Osteocyte (in vitro differentiated cells): ENCODE measurements at regions not wholly inside any gene's neighbourhood (a gene's known extent, or its start where the extent isn't known, plus 50 kb on each side); places are given as distances from the start of the nearest gene placed in this dataset.

Experiments
- DNase-seq: peaks from one replicate; pipeline ENCODE4 v3.0.0; 2021; ENCODE audit warnings: mixed read lengths; ENCODE audit not compliant: unreplicated experiment; ENCODE audit errors: extremely low spot score
- H3K27ac Mint-ChIP-seq: one replicate; pipeline ENCODE4 v1.8.0; 2021; ENCODE audit warnings: mild to moderate bottlenecking, mixed read lengths; ENCODE audit not compliant: unreplicated experiment
- H3K27me3 Mint-ChIP-seq: one replicate; pipeline ENCODE4 v1.8.0; 2021; ENCODE audit warnings: mixed read lengths; ENCODE audit not compliant: unreplicated experiment
- H3K36me3 Mint-ChIP-seq: one replicate; pipeline ENCODE4 v1.8.0; 2021; ENCODE audit warnings: mixed read lengths; ENCODE audit not compliant: unreplicated experiment
- H3K4me1 Mint-ChIP-seq: one replicate; pipeline ENCODE4 v1.8.0; 2021; ENCODE audit warnings: mixed read lengths; ENCODE audit not compliant: unreplicated experiment
- H3K4me3 Mint-ChIP-seq: one replicate; pipeline ENCODE4 v1.8.0; 2021; ENCODE audit warnings: mild to moderate bottlenecking, moderate library complexity, mixed read lengths; ENCODE audit not compliant: unreplicated experiment
- H3K9me3 Mint-ChIP-seq: one replicate; pipeline ENCODE4 v1.8.0; 2021; ENCODE audit warnings: mixed read lengths; ENCODE audit not compliant: unreplicated experiment
- CTCF ChIP-seq: fragments of 200-600 bp; sonication (generic); IDR thresholded peaks from 2 replicates; pipeline ENCODE4 v1.5.0; 2021; ENCODE audit warnings: antibody characterized with exemption, mild to moderate bottlenecking, moderate library complexity

GRCh38 chr3:165683947-165684346 lies 153.3 kb downstream of the BCHE start:
- DNase-seq, result no peak
- Mint-ChIP-seq H3K9me3 (no peaks in the 10 kb centered on the region), H3K4me3 (no peak overlapping the region), H3K27ac (no peak overlapping the region), H3K4me1 (no peaks in the 10 kb centered on the region), H3K36me3 (no peaks in the 10 kb centered on the region), H3K27me3 (peaks cover 6% of the 10 kb centered on the region)
- TF ChIP-seq CTCF, result no peak

GRCh38 chr3:165682734-165683133 lies 154.5 kb downstream of the BCHE start:
- DNase-seq, result no peak
- Mint-ChIP-seq H3K36me3 (no peaks in the 10 kb centered on the region), H3K27me3 (peaks cover 3% of the 10 kb centered on the region), H3K4me1 (no peaks in the 10 kb centered on the region), H3K27ac (no peak overlapping the region), H3K4me3 (no peak overlapping the region), H3K9me3 (no peaks in the 10 kb centered on the region)
- TF ChIP-seq CTCF, result no peak

GRCh38 chr3:165669967-165670366 lies 167.3 kb downstream of the BCHE start:
- H3K4me3 Mint-ChIP-seq, result no peak overlapping the region
- H3K9me3 Mint-ChIP-seq, result peaks cover 5% of the 10 kb centered on the region
- H3K4me1 Mint-ChIP-seq, result no peaks in the 10 kb centered on the region
- H3K36me3 Mint-ChIP-seq, result no peaks in the 10 kb centered on the region
- peaks cover 7% of the 10 kb centered on the region for H3K27me3 Mint-ChIP-seq
- no peak overlapping the region for H3K27ac Mint-ChIP-seq
- no peak for TF ChIP-seq CTCF
- no peak for DNase-seq

- H3K36me3 Mint-ChIP-seq, result no peaks in the 10 kb centered on the region
- H3K9me3 Mint-ChIP-seq, result peaks cover under 1% of the 10 kb centered on the region
- H3K4me3 Mint-ChIP-seq, result no peak overlapping the region
- peaks cover 9% of the 10 kb centered on the region for H3K27me3 Mint-ChIP-seq
- H3K4me1 Mint-ChIP-seq, result no peaks in the 10 kb centered on the region
- no peak overlapping the region for H3K27ac Mint-ChIP-seq
- no peak for TF ChIP-seq CTCF
- no peak for DNase-seq
Measured at GRCh38 chr3:165669504-165669903, 167.7 kb downstream of the BCHE start.

- no peak for TF ChIP-seq CTCF
- no peaks in the 10 kb centered on the region for H3K36me3 Mint-ChIP-seq
- H3K27ac Mint-ChIP-seq, result no peak overlapping the region
- H3K4me3 Mint-ChIP-seq, result no peak overlapping the region
- H3K9me3 Mint-ChIP-seq, result no peaks in the 10 kb centered on the region
- no peaks in the 10 kb centered on the region for H3K4me1 Mint-ChIP-seq
- peaks cover 9% of the 10 kb centered on the region for H3K27me3 Mint-ChIP-seq
- DNase-seq, result no peak
Measured at GRCh38 chr3:165667676-165668075, 169.5 kb downstream of the BCHE start.
